Colonic mucosa (tissue), 4 donors: ENCODE measurements at regions not wholly inside any gene's neighbourhood (a gene's known extent, or its start where the extent isn't known, plus 50 kb on each side); places are given as distances from the start of the nearest gene placed in this dataset.

Experiments used
- DNase-seq: peaks from one replicate; pipeline ENCODE4 v3.0.0-alpha.2; 2020
- H3K27ac ChIP-seq: fragments of 200-600 bp; one replicate; pipeline ENCODE4 v1.8.0; 2021
- H3K27me3 ChIP-seq: fragments of 200-600 bp; one replicate; pipeline ENCODE4 v1.8.0; 2021
- H3K36me3 ChIP-seq: fragments of 200-600 bp; one replicate; pipeline ENCODE4 v1.8.0; 2021
- H3K4me1 ChIP-seq: fragments of 200-600 bp; one replicate; pipeline ENCODE4 v1.8.0; 2021; ENCODE audit warnings: mild to moderate bottlenecking
- H3K4me3 ChIP-seq: fragments of 200-600 bp; one replicate; pipeline ENCODE4 v1.8.0; 2021
- H3K9ac ChIP-seq, 2 donors: one replicate each; pipeline ENCODE4 v1.7.0; 2013; ENCODE audit warnings: control low read depth in 2 of 2, low read depth in 2 of 2, low read length in 2 of 2
- H3K9me3 ChIP-seq: fragments of 200-600 bp; one replicate; pipeline ENCODE4 v1.8.0; 2021
- CTCF ChIP-seq: fragments of 200-600 bp; IDR thresholded peaks from one replicate; pipeline ENCODE4 v1.8.0; 2022; ENCODE audit warnings: antibody characterized with exemption, mild to moderate bottlenecking
- intact Hi-C: fragments of 100-400 bp; cut with DNase I; formaldehyde crosslinking; loops from one replicate; pipeline ENCODE4 v1.14.1; 2022
- donor health status: healthy.
- donor health status: DM: no; HTN: no; CAD: no.
- donor health status: DM: no; HTN: no; CAD: no.

DNA sequence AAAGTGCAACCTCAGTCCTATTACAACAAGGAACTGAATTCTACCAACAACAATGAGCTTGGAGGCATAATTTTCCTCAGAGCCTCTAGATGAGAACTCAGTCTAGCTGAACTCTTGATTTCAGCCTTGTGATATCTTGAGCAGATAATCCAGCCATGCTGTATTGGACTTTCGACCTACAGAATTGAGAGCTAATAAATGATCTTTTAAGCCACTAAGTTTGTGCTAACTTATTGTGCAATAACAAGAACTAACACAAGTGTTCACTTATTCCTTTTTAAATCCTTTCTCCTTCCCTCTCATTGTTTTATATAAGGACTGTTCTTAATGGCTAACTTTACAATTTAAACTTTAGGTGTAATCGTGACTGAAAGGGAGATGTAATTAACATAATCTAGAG, 140.7 kb downstream of the MAGEB17 start:
- no peaks in the 10 kb centered on the region for H3K36me3 ChIP-seq
- no peak for DNase-seq
- intact Hi-C loops = no loop called here
- no peak for TF ChIP-seq CTCF
- no peaks in the 10 kb centered on the region for H3K9me3 ChIP-seq
- H3K9ac ChIP-seq = no peak overlapping the region
- H3K4me1 ChIP-seq = no peaks in the 10 kb centered on the region
- no peaks in the 10 kb centered on the region for H3K27me3 ChIP-seq
- H3K4me3 ChIP-seq = no peak overlapping the region
- no peak overlapping the region for H3K27ac ChIP-seq

DNA sequence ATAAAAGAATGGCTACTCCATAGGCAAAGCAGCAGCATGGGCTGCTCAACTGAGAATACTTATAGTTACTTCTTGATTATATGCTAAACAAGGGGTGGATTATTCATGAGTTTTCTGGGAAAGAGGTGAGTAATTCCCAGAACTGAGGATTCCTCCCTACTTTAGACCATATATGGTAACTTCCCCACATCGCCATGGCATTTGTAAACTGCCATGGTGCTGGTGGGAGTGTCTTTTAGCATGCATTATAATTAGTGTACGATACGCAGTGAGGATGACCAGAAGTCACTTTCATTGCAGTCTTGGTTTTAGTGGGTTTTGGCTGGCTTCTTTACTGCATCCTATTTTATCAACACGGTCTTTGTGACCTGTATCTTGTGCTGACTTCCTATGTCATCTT, 141.5 kb downstream of the MAGEB17 start:
- no peak for TF ChIP-seq CTCF
- no peak for DNase-seq
- Histone ChIP-seq H3K4me1 (no peaks in the 10 kb centered on the region), H3K9ac (no peak overlapping the region), H3K27me3 (no peaks in the 10 kb centered on the region), H3K36me3 (no peaks in the 10 kb centered on the region), H3K4me3 (no peak overlapping the region), H3K27ac (no peak overlapping the region), H3K9me3 (no peaks in the 10 kb centered on the region)
- intact Hi-C loops = no loop called here

DNA sequence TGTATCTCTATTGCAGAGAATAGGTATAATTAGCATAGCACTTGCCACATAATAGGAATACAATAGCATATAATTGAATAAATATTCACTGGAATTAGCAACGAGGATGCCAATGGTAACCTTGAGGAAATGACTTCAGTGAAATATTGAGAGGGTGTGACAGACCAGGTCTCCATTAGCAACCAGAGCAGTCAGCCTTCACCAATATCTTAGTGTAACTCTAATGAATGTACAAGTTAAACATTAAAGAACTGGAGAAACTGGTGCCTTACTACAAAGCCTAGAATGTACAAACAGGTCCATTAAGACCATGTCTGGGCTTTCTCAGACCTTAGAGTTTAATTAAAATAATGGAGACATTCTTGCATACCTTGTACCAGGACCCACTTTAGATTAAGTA, 143.0 kb downstream of the MAGEB17 start:
- no peak for DNase-seq
- no peaks in the 10 kb centered on the region for H3K9me3 ChIP-seq
- no peak for TF ChIP-seq CTCF
- no peaks in the 10 kb centered on the region for H3K27me3 ChIP-seq
- H3K4me1 ChIP-seq = no peaks in the 10 kb centered on the region
- H3K27ac ChIP-seq = no peak overlapping the region
- no peak overlapping the region for H3K4me3 ChIP-seq
- no peaks in the 10 kb centered on the region for H3K36me3 ChIP-seq
- intact Hi-C loops = no loop called here
- no peak overlapping the region for H3K9ac ChIP-seq

- H3K36me3 ChIP-seq = no peaks in the 10 kb centered on the region
- H3K27me3 ChIP-seq = no peaks in the 10 kb centered on the region
- H3K27ac ChIP-seq = no peak overlapping the region
- H3K4me1 ChIP-seq = no peaks in the 10 kb centered on the region
- H3K9me3 ChIP-seq = no peaks in the 10 kb centered on the region
- TF ChIP-seq CTCF = no peak
- no peak overlapping the region for H3K9ac ChIP-seq
- no peak for DNase-seq
- no peak overlapping the region for H3K4me3 ChIP-seq
- intact Hi-C loops = no loop called here
Measured at GRCh38 chrX:16311671-16312070, 144.4 kb downstream of the MAGEB17 start.

DNA sequence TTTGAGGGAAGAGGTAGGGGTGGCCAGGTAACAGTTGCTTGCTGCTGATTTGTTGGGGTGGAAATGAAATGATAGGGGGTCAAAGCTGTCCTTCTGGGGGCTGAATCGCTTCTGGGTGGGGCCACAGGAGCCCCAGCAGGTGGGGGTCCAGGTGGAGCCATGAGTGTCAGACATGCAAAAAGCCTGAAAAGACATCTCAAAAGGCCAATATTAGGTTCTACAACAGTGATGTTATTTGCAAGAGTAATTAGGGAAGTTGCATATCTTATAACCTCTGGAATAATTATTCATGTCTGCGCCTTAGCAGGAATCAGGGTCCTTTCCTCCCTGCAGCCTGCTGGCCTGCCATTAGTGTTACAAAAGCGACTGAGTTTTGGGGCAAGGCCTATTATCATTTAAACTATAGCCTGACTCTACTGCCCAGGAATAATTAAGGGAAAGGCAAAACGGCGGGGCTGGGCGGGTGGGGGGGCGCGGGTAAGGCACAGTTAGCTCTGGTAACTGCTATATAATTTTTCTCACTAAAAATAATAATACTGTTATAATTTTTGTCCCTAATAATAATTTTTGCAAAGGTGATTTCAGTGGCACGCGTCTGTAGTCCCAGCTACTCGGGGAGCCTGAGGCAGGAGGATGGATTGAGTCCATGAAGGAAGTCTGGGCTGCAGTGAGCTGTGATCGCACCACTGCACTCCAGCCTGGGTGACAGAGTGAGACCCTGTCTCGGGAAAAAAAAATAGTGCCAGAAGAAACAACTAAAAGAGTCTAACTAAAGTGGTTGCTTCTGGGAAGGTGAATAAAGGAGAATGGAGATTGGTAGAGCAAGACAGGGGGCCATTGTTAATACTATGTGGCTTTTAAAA, 145.7 kb downstream of the MAGEB17 start:
- H3K9ac ChIP-seq = no peak overlapping the region
- H3K36me3 ChIP-seq = no peaks in the 10 kb centered on the region
- no peaks in the 10 kb centered on the region for H3K9me3 ChIP-seq
- DNase-seq = no peak
- H3K4me3 ChIP-seq = no peak overlapping the region
- H3K4me1 ChIP-seq = no peaks in the 10 kb centered on the region
- TF ChIP-seq CTCF = no peak
- H3K27me3 ChIP-seq = no peaks in the 10 kb centered on the region
- intact Hi-C loops = no loop called here
- no peak overlapping the region for H3K27ac ChIP-seq
